Muscle layer of duodenum (tissue), 2 donors: ENCODE measurements at regions not wholly inside any gene's neighbourhood (a gene's known extent, or its start where the extent isn't known, plus 50 kb on each side); places are given as distances from the start of the nearest gene placed in this dataset.

ENCODE experiments used
- H3K27ac ChIP-seq: one replicate; pipeline ENCODE4 v1.7.0; 2013; ENCODE audit warnings: mild to moderate bottlenecking, low read length
- H3K27me3 ChIP-seq: one replicate; pipeline ENCODE4 v1.7.0; 2013; ENCODE audit warnings: low read depth, mild to moderate bottlenecking, control low read depth, low read length
- H3K36me3 ChIP-seq, 2 donors: one replicate each; pipeline ENCODE4 v1.7.0; 2013; ENCODE audit warnings: low read length in 2 of 2, control low read depth in 1 of 2, mild to moderate bottlenecking in 1 of 2; ENCODE audit not compliant: insufficient read depth in 2 of 2, control insufficient read depth in 1 of 2
- H3K4me1 ChIP-seq, 2 donors: one replicate each; pipeline ENCODE4 v1.7.0; 2013; ENCODE audit warnings: low read length in 2 of 2, mild to moderate bottlenecking in 2 of 2, control low read depth in 1 of 2, moderate library complexity in 1 of 2; ENCODE audit not compliant: insufficient read depth in 2 of 2, control insufficient read depth in 1 of 2
- H3K4me3 ChIP-seq, 2 donors: one replicate each; pipeline ENCODE4 v1.7.0; 2013; ENCODE audit warnings: low read length in 2 of 2, low read depth in 1 of 2, mild to moderate bottlenecking in 1 of 2
- H3K9me3 ChIP-seq, 2 donors: one replicate each; pipeline ENCODE4 v1.7.0; 2013; ENCODE audit warnings: low read length in 2 of 2, control low read depth in 1 of 2, mild to moderate bottlenecking in 1 of 2; ENCODE audit not compliant: control insufficient read depth in 1 of 2
- donor health status: healthy.

GRCh38 chr2:167550448-167550847 lies 662.2 kb downstream of the XIRP2 start:
- H3K4me1 ChIP-seq: no peaks in the 10 kb centered on the region
- no peaks in the 10 kb centered on the region for H3K27me3 ChIP-seq
- H3K36me3 ChIP-seq: no peaks in the 10 kb centered on the region
- no peak overlapping the region for H3K27ac ChIP-seq
- no peak overlapping the region for H3K4me3 ChIP-seq
- no peaks in the 10 kb centered on the region for H3K9me3 ChIP-seq

GRCh38 chr2:167548396-167548795 lies 660.1 kb downstream of the XIRP2 start:
- Histone ChIP-seq H3K4me3 (no peak overlapping the region), H3K27ac (no peak overlapping the region), H3K4me1 (no peaks in the 10 kb centered on the region), H3K36me3 (no peaks in the 10 kb centered on the region), H3K9me3 (no peaks in the 10 kb centered on the region), H3K27me3 (no peaks in the 10 kb centered on the region)

- H3K36me3 ChIP-seq: no peaks in the 10 kb centered on the region
- no peaks in the 10 kb centered on the region for H3K4me1 ChIP-seq
- no peak overlapping the region for H3K27ac ChIP-seq
- H3K9me3 ChIP-seq: no peaks in the 10 kb centered on the region
- H3K4me3 ChIP-seq: no peak overlapping the region
- no peaks in the 10 kb centered on the region for H3K27me3 ChIP-seq
Observed at GRCh38 chr2:167544602-167545001, 656.3 kb downstream of the XIRP2 start.

GRCh38 chr2:167543721-167544120 lies 655.4 kb downstream of the XIRP2 start:
- H3K27ac ChIP-seq: no peak overlapping the region
- no peaks in the 10 kb centered on the region for H3K4me1 ChIP-seq
- no peaks in the 10 kb centered on the region for H3K9me3 ChIP-seq
- no peaks in the 10 kb centered on the region for H3K36me3 ChIP-seq
- H3K27me3 ChIP-seq: no peaks in the 10 kb centered on the region
- no peak overlapping the region for H3K4me3 ChIP-seq

GRCh38 chr2:167537743-167538142 lies 649.5 kb downstream of the XIRP2 start:
- Histone ChIP-seq H3K9me3 (no peaks in the 10 kb centered on the region), H3K4me1 (no peaks in the 10 kb centered on the region), H3K36me3 (no peaks in the 10 kb centered on the region), H3K27me3 (no peaks in the 10 kb centered on the region), H3K4me3 (no peak overlapping the region), H3K27ac (no peak overlapping the region)

- Histone ChIP-seq H3K4me3 (no peak overlapping the region), H3K27ac (no peak overlapping the region), H3K36me3 (no peaks in the 10 kb centered on the region), H3K4me1 (no peaks in the 10 kb centered on the region), H3K27me3 (no peaks in the 10 kb centered on the region), H3K9me3 (no peaks in the 10 kb centered on the region)
Observed at GRCh38 chr2:167534443-167534842, 646.2 kb downstream of the XIRP2 start.

GRCh38 chr2:167524786-167525185 lies 636.5 kb downstream of the XIRP2 start:
- Histone ChIP-seq H3K36me3 (no peaks in the 10 kb centered on the region), H3K4me3 (no peak overlapping the region), H3K9me3 (no peaks in the 10 kb centered on the region), H3K4me1 (no peaks in the 10 kb centered on the region), H3K27me3 (no peaks in the 10 kb centered on the region), H3K27ac (no peak overlapping the region)

GRCh38 chr2:167510071-167510759 lies 621.9 kb downstream of the XIRP2 start:
- Histone ChIP-seq H3K9me3 (no peaks in the 10 kb centered on the region), H3K27me3 (no peaks in the 10 kb centered on the region), H3K4me3 (no peak overlapping the region), H3K27ac (no peak overlapping the region), H3K4me1 (peaks cover 0 to 5% of the 10 kb centered on the region in 2 donors), H3K36me3 (no peaks in the 10 kb centered on the region)

- Histone ChIP-seq H3K27ac (no peak overlapping the region), H3K9me3 (no peaks in the 10 kb centered on the region), H3K4me1 (peaks cover 0 to 5% of the 10 kb centered on the region in 2 donors), H3K36me3 (no peaks in the 10 kb centered on the region), H3K27me3 (no peaks in the 10 kb centered on the region), H3K4me3 (no peak overlapping the region)
Observed at GRCh38 chr2:167509586-167509985, 621.3 kb downstream of the XIRP2 start.

GRCh38 chr2:167508709-167509108 lies 620.4 kb downstream of the XIRP2 start:
- no peaks in the 10 kb centered on the region for H3K27me3 ChIP-seq
- H3K27ac ChIP-seq: no peak overlapping the region
- peaks cover 0 to 5% of the 10 kb centered on the region in 2 donors for H3K4me1 ChIP-seq
- no peaks in the 10 kb centered on the region for H3K9me3 ChIP-seq
- H3K36me3 ChIP-seq: no peaks in the 10 kb centered on the region
- no peak overlapping the region for H3K4me3 ChIP-seq

- no peaks in the 10 kb centered on the region for H3K36me3 ChIP-seq
- no peaks in the 10 kb centered on the region for H3K27me3 ChIP-seq
- H3K27ac ChIP-seq: no peak overlapping the region
- H3K4me1 ChIP-seq: peaks cover 0 to 5% of the 10 kb centered on the region in 2 donors
- no peaks in the 10 kb centered on the region for H3K9me3 ChIP-seq
- no peak overlapping the region for H3K4me3 ChIP-seq
Observed at GRCh38 chr2:167506395-167506794, 618.1 kb downstream of the XIRP2 start.

GRCh38 chr2:167504695-167505094 lies 616.4 kb downstream of the XIRP2 start:
- no peaks in the 10 kb centered on the region for H3K9me3 ChIP-seq
- peaks cover 0 to 4% of the 10 kb centered on the region in 2 donors for H3K4me1 ChIP-seq

More at GRCh38 chr2:167504695-167505094, 616.4 kb downstream of the XIRP2 start:
- Histone ChIP-seq H3K4me3 (no peak overlapping the region), H3K27ac (no peak overlapping the region), H3K27me3 (no peaks in the 10 kb centered on the region), H3K36me3 (no peaks in the 10 kb centered on the region)
